ENCODE measurements at regions not wholly inside any gene's neighbourhood (a gene's known extent, or its start where the extent isn't known, plus 50 kb on each side); places are given as distances from the start of the nearest gene placed in this dataset.

- DNase-seq (ENCODE audit: low spot score): no peak
These were observed 56.3 kb downstream of the AGTR2 start for GRCh38 chrX:116226665-116227484.

DNA sequence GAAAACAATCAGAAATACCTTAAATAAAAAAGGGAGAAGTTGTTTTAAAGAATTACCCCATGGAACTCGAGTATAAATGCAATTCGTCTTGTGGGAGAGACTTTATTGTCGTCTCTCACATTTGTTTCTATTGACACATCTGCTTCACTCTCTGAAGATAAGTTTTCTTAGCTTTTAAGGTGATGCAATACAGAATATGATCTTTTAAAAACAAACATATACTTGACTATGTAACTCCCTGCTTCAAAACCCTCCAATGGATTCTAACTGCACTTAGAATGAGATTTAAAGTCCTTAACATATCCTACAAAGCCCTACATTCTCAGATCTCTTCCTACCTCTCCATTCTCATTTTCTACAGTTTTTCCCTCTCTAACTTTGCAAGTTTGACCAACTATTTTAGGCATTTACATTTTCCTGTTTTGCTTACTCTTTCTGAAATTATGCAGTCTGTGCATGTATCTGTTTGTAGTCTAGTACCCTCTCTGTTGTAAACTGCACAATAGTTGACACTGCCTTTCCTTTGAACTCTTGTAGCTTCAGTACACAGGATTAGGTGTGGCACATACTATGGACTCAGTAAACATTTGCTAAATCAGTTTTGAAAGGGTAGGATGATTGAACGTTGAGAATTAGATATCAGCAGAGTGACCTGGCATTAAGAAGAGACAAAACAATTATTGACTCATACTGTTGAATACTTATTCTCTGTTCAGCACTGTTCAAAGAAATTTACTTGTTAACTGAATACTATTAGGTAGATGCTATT lies 59.8 kb downstream of the AGTR2 start:
- no peak for DNase-seq (ENCODE audit: low spot score)

- DNase-seq (ENCODE audit: low spot score): peak; percentile 72
These were observed 62.3 kb downstream of the AGTR2 start for GRCh38 chrX:116232833-116233232.

DNA sequence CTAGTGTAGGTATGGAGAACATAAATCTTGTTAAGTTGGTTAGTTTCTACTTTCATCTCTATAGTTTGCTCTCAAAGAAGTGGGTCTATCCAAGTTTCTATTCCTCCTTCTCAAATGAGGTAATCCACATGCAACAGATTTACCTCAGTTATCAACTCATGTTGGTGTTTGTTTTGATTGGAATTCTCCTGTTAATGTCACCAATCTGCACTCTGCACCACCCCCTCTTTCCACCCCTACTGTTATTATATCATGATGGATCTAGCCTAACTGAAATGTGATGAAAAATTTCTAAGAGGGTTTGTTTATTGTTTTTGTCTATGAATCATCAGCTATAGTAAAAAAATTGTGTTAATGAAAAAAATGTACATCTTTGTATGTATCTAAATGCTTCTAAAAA lies 66.1 kb downstream of the AGTR2 start:
- DNase-seq (ENCODE audit: low spot score): no peak

DNA sequence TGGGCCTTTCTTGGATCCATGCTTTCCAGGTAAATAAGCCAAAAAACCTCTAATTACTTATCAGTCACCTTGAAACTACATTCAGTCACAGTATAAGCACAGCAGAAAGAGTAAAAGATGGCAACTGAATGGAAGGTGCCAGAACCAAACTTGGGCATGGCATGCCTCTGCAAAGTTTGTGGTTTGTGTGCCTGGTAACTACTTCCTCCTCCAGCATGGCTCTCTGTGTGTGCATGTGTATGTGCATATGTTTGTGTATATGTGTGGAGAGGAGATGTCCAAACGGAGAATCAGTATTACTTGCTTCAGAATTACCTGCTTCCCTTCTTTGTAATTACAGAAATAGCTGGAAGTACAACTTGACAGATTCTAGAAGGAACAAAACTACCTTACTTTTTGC lies 67.5 kb downstream of the AGTR2 start:
- DNase-seq (ENCODE audit: low spot score): no peak

GRCh38 chrX:116238567-116239255 lies 68.2 kb downstream of the AGTR2 start:
- no peak for DNase-seq (ENCODE audit: low spot score)

- peak; percentile 42 for DNase-seq (ENCODE audit: low spot score)
These were observed 69.6 kb downstream of the AGTR2 start for GRCh38 chrX:116239944-116240840.

DNA sequence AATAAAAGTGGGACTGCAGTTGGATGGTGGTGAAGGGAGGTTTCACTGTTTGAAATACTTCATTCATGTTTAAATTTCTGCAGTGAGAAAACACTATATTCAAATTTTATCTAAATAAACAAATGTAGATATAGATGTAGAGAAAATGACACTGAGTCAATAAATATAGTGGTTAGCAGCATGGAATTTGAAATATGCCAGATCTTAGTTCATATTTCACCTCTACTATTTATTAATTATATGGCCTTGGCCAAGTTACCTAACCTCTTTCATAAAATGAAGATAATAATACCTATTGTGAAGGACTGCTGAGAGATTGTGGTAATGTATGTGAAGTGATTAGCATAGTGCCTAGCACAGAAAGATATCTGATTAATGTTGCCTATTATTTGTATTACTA lies 70.5 kb downstream of the AGTR2 start:
- no peak for DNase-seq (ENCODE audit: low spot score)

GRCh38 chrX:116243039-116243438 lies 72.5 kb downstream of the AGTR2 start:
- no peak for DNase-seq (ENCODE audit: low spot score)

- DNase-seq (ENCODE audit: low spot score): peak; percentile 51
These were observed 75.7 kb downstream of the AGTR2 start for GRCh38 chrX:116246261-116246660.

DNA sequence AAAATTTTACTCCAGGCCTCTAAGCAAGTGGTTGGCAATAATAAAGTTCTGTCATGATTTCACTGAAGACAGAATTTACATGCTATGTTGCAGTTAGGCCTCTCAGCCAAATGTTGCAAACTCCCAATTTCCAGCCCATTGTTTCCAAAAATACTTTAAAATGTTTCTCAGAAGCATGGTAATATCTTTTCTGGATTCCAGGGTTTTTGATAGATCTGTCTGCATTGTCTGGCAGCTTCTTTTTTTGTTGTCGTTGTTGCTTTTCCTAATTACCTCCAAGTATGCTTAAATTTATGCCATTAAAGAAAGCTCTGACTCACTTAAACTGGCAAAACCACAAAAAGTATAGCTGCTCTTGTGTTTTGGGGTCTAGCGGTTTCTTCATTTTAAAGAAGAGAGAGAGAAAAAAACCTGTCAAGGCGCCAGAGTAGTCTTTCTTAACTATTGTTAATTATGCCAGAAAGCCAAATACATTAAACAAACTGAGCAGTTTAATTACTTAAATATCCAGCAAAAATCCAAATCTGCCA lies 97.0 kb downstream of the AGTR2 start:
- no peak for DNase-seq (ENCODE audit: low spot score)

DNA sequence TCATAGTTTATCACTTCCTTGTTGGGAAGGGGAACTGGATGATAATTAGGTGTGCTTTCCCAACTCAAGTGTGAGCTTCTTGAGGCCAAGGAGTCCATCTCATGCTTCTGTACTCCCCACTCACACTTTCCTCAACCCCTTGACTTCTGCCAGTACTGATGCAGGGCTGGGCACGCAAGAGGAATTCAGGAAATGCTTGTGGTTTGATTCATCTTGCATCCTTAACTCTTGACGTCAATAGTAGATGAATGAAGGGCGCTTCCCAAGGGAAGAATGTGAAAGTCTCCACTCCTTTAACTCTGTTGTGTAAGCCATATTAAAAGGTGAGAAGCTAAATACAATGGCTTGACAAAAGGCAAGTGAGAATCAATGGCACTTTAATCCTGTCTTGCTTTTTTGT lies 101.8 kb downstream of the AGTR2 start:
- peak; percentile 95 for DNase-seq (ENCODE audit: low spot score)

DNA sequence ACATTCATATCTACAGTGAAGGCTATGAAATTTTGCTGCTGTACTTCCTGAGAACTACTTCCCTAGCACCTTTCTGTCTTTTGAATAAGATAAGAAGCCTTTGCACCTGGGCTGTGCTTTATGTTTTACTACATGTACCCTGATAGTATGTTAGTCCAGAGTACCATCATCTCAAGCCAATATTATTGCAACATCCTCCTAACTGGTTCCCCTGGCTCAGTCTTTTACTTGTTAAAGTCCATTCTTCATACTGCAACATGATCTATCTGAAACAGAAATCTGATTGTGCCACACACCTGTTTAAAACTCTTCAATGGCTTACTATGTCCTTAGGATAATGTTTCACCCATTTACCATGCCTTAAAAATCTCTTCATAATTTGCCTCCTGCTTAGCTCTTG lies 102.3 kb downstream of the AGTR2 start:
- no peak for DNase-seq (ENCODE audit: low spot score)

DNA sequence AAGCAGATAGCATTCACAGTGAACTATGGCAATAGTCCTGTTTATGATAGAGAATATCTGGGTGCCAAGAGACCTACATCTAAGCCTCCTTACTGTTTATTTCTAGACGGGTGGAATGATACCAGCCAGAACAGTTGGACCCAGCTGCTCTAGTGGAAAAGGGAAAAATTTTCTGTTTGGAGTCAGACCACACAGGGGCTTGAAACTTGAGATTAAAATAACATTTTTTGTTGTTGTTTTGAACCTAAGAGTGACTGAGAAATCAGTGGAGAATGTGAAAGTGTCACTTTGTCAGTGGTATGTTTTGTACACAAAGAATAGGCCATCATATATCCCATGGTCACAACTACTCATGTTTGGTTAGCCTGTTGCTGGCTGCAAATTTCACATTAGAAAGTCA lies 105.7 kb downstream of the AGTR2 start:
- DNase-seq (ENCODE audit: low spot score): no peak

GRCh38 chrX:116277351-116278225 lies 107.0 kb downstream of the AGTR2 start:
- no peak for DNase-seq (ENCODE audit: low spot score)

GRCh38 chrX:116278826-116279225 lies 108.3 kb downstream of the AGTR2 start:
- no peak for DNase-seq (ENCODE audit: low spot score)

DNA sequence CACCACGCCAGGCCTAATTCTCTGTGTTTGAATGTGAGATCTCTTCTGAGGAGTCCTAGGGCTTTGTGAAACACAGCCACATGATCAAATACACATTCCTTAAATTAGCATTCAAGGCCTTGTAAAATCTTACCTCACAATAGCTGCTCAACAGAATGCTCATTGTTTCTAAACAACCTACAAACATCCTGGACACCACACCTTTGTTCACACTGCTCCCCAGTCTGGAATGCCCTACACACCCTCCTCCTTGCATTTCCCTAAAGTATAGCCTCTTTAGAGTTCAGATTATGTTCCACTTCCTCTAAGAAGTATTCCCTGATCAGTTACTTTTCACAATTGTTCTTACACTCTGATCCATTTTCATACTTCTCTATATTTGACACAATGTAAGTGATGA lies 110.6 kb downstream of the AGTR2 start:
- no peak for DNase-seq (ENCODE audit: low spot score)

DNA sequence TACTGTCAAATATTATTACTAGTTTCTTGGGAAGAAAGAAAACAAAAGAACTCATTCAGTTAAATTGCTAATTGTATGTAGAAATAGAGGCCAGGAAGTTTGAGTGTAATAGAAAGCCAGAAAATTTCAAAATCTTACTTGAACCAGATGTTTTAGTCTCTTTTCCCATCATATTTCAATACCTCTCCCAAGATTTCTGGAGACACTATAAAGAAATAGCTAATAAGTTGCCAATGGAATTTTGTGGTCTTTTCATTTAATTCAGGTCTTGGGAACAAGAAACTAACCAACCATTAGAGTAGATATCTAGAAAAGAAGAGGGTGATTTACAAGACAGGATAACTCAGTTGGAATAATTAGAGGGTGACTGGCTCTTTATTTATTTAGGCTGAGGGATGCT lies 112.2 kb downstream of the AGTR2 start:
- no peak for DNase-seq (ENCODE audit: low spot score)

- peak; percentile 16 for DNase-seq (ENCODE audit: low spot score)
These were observed 113.9 kb downstream of the AGTR2 start for GRCh38 chrX:116284400-116284799.

DNA sequence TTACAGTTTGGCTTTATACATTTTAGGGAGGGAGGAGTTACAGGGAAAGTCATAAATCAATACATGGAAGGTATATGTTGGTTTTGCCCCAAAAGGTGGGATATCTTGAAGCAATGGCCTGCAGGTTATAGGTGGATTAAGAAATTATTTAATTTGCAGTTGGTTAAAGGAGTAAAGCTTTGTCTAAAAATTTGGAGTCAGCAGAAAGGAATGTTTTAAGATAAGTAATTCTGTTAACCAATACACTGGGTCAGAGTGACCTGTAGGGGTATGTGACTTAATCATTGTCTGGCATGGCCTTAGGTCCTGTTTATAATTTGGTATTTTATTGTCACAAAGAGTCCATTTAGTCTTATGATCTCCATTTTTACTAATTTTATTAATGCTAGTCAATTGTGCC lies 115.0 kb downstream of the AGTR2 start:
- peak; percentile 39 for DNase-seq (ENCODE audit: low spot score)

GRCh38 chrX:116289592-116289991 lies 119.0 kb downstream of the AGTR2 start:
- DNase-seq (ENCODE audit: low spot score): no peak

All from kidney tubule cell (primary cell).